C4-2B (cell line): ENCODE measurements at regions not wholly inside any gene's neighbourhood (a gene's known extent, or its start where the extent isn't known, plus 50 kb on each side); places are given as distances from the start of the nearest gene placed in this dataset.

ENCODE experiments used
- ZFX ChIP-seq: fragments of 450-650 bp; IDR thresholded peaks from 2 replicates; pipeline ENCODE4 v1.6.1; 2017
- TF ChIP-seq, protein P1 (sequence below): fragments of 450-650 bp; conservative IDR thresholded peaks from 2 replicates; pipeline ENCODE4 v1.5.1; 2017; ENCODE audit warnings: mild to moderate bottlenecking

DNA sequence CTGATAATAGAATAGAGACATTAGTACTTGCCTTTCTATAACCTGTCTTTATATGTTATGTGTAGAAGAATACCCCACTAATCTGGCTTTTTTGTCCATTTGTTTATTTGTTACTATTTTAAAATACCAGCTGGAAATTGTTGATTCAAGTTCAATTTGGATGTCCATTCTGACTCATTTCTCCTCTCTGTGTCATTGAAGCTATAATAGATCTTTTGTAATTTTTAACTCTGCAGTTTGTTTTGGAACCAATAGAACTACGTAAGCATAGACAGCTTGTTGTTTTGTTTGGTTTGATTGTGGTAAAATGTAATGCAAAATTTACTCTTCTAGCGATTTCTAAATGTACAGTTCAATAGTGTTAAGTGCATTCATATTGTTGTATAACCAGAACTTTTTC lies 390.4 kb downstream of the ZIC1 start:
- TF ChIP-seq, protein P1, sequence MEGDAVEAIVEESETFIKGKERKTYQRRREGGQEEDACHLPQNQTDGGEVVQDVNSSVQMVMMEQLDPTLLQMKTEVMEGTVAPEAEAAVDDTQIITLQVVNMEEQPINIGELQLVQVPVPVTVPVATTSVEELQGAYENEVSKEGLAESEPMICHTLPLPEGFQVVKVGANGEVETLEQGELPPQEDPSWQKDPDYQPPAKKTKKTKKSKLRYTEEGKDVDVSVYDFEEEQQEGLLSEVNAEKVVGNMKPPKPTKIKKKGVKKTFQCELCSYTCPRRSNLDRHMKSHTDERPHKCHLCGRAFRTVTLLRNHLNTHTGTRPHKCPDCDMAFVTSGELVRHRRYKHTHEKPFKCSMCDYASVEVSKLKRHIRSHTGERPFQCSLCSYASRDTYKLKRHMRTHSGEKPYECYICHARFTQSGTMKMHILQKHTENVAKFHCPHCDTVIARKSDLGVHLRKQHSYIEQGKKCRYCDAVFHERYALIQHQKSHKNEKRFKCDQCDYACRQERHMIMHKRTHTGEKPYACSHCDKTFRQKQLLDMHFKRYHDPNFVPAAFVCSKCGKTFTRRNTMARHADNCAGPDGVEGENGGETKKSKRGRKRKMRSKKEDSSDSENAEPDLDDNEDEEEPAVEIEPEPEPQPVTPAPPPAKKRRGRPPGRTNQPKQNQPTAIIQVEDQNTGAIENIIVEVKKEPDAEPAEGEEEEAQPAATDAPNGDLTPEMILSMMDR, result no peak
- TF ChIP-seq ZFX, result no peak
